HEK293T (cell line): ENCODE measurements at regions not wholly inside any gene's neighbourhood (a gene's known extent, or its start where the extent isn't known, plus 50 kb on each side); places are given as distances from the start of the nearest gene placed in this dataset.

Experiments
- ARNT ChIP-seq: fragments of 450-650 bp; IDR thresholded peaks from 2 replicates; pipeline ENCODE4 v1.6.1; 2017; ENCODE audit warnings: mild to moderate bottlenecking
- BHLHE40 ChIP-seq: fragments of 450-650 bp; IDR thresholded peaks from 2 replicates; pipeline ENCODE4 v1.6.1; 2016; ENCODE audit warnings: mild to moderate bottlenecking, moderate library complexity, borderline replicate concordance
- CTBP1 ChIP-seq: fragments of 450-650 bp; IDR thresholded peaks from 2 replicates; pipeline ENCODE4 v1.6.1; 2016; ENCODE audit warnings: borderline replicate concordance
- ELF4 ChIP-seq: fragments of 450-650 bp; IDR thresholded peaks from 2 replicates; pipeline ENCODE4 v1.6.1; 2017; ENCODE audit warnings: antibody characterized with exemption
- FOXA1 ChIP-seq: fragments of 450-650 bp; IDR thresholded peaks from 2 replicates; pipeline ENCODE4 v1.6.1; 2016; ENCODE audit warnings: mild to moderate bottlenecking
- FOXK2 ChIP-seq: fragments of 450-650 bp; IDR thresholded peaks from 2 replicates; pipeline ENCODE4 v1.6.1; 2016; ENCODE audit warnings: mild to moderate bottlenecking
- FOXM1 ChIP-seq: fragments of 450-650 bp; IDR thresholded peaks from 2 replicates; pipeline ENCODE4 v1.6.1; 2017; ENCODE audit warnings: mild to moderate bottlenecking, borderline replicate concordance
- NFRKB ChIP-seq: fragments of 450-650 bp; IDR thresholded peaks from 2 replicates; pipeline ENCODE4 v1.6.1; 2016; ENCODE audit warnings: mild to moderate bottlenecking, moderate library complexity
- SP1 ChIP-seq: fragments of 450-650 bp; IDR thresholded peaks from 2 replicates; pipeline ENCODE4 v1.6.1; 2017
- SUZ12 ChIP-seq: fragments of 450-650 bp; IDR thresholded peaks from 2 replicates; pipeline ENCODE4 v1.6.1; 2016; ENCODE audit warnings: mild to moderate bottlenecking
- TARDBP ChIP-seq: fragments of 450-650 bp; IDR thresholded peaks from 2 replicates; pipeline ENCODE4 v1.6.1; 2016

- TF ChIP-seq FOXA1 = no peak
- TF ChIP-seq FOXK2 = no peak
- TF ChIP-seq FOXM1 = no peak
- TF ChIP-seq SP1 = no peak
- TF ChIP-seq ARNT = no peak
- no peak for TF ChIP-seq BHLHE40
- TF ChIP-seq ELF4 = no peak
- no peak for TF ChIP-seq TARDBP
- TF ChIP-seq CTBP1 = no peak
- TF ChIP-seq NFRKB = no peak
- no peak for TF ChIP-seq SUZ12
Observed at GRCh38 chr3:90016555-90016954, 909.1 kb downstream of the EPHA3 start.
